ENCODE measurements at regions not wholly inside any gene's neighbourhood (a gene's known extent, or its start where the extent isn't known, plus 50 kb on each side); places are given as distances from the start of the nearest gene placed in this dataset.

DNA sequence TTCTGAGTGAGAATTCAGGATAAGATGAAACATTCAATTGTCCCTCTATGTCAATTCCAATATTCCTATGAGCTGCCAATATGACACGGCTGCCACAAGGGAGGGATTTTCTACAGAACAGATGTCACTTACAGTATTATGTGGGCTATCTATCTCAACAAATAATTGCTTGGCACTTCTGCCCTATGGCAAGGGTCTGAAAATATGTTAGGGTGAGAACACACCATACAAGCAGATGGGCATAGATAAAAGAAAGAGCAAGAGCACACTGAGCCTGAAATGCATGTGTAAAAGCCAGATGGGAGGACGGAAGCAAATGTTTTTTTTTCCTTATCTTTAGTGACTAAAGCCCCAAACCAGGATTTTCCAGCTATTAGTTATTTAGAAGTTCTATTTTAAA lies 70.1 kb upstream of the TFEC start:
- Histone ChIP-seq H3K4me1 (ENCODE audit: insufficient read depth, low read length, poor library complexity, severe bottlenecking) (no peaks in the 10 kb centered on the region), H3K79me2 (ENCODE audit: insufficient read depth, low read depth, low read length) (no peaks in the 10 kb centered on the region), H3K9me2 (ENCODE audit: insufficient read depth, low read length) (no peaks in the 10 kb centered on the region), H3K4me2 (ENCODE audit: low read length) (no peak overlapping the region), H3K27ac (ENCODE audit: low read depth, low read length, poor library complexity, severe bottlenecking) (no peak overlapping the region), H4K20me1 (ENCODE audit: insufficient read depth, low read length) (no peaks in the 10 kb centered on the region), H3K36me3 (ENCODE audit: insufficient read depth, low read length) (no peaks in the 10 kb centered on the region), H2AFZ (ENCODE audit: low read length) (no peak overlapping the region), H3K9me3 (ENCODE audit: low read length) (no peaks in the 10 kb centered on the region), H3K4me3 (ENCODE audit: low read depth, low read length, poor library complexity, severe bottlenecking) (no peak overlapping the region)
- TF ChIP-seq, protein P1, sequence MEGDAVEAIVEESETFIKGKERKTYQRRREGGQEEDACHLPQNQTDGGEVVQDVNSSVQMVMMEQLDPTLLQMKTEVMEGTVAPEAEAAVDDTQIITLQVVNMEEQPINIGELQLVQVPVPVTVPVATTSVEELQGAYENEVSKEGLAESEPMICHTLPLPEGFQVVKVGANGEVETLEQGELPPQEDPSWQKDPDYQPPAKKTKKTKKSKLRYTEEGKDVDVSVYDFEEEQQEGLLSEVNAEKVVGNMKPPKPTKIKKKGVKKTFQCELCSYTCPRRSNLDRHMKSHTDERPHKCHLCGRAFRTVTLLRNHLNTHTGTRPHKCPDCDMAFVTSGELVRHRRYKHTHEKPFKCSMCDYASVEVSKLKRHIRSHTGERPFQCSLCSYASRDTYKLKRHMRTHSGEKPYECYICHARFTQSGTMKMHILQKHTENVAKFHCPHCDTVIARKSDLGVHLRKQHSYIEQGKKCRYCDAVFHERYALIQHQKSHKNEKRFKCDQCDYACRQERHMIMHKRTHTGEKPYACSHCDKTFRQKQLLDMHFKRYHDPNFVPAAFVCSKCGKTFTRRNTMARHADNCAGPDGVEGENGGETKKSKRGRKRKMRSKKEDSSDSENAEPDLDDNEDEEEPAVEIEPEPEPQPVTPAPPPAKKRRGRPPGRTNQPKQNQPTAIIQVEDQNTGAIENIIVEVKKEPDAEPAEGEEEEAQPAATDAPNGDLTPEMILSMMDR (conservative IDR thresholded peaks at IDR 0.05; ENCODE audit: low read length): no peak
- no peak for TF ChIP-seq EZH2phosphoT487 (IDR thresholded peaks at IDR 0.05; ENCODE audit: borderline replicate concordance, low read depth, low read length)
- no peak for DNase-seq (ENCODE audit: low spot score)
- intact Hi-C loops (cut with micrococcal nuclease; ENCODE audit: unreplicated experiment): no loop called here
- ChIA-PET POLR2A (interaction anchor here (1.0 kb wide), 1 partner anchor 18 kb away, joined by 3 read pairs; no protein-coding TSS in a partner anchor), CTCF (ENCODE audit: unreplicated experiment) (no interaction called here)
- no TSS peak for BruUV-seq (replicated peaks)

DNA sequence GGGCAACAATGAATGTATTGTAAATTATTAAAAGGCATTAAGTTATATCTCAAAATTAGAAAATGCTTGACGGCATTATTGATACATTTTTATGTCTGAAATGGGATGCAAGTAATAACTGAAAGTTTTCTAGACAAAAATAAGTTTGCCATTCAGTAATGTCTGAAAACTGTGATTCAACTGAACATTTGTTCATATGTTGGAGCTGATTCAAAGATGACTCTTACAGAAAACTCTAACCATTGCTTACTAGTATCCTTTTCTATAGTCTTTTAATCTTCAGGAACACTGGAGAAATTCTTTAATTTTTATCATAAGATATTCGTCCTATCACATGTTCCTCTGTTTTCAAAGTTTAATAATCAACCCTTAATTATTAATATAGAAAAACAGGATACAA lies 71.1 kb upstream of the TFEC start:
- no peaks in the 10 kb centered on the region for H3K9me2 ChIP-seq (ENCODE audit: insufficient read depth, low read length)
- H3K79me2 ChIP-seq (ENCODE audit: insufficient read depth, low read depth, low read length): no peaks in the 10 kb centered on the region
- no peaks in the 10 kb centered on the region for H3K4me1 ChIP-seq (ENCODE audit: insufficient read depth, low read length, poor library complexity, severe bottlenecking)
- H3K27ac ChIP-seq (ENCODE audit: low read depth, low read length, poor library complexity, severe bottlenecking): no peak overlapping the region
- ChIA-PET POLR2A (interaction anchor here (0.7 kb wide), 1 partner anchor 1750 kb away, joined by 3 read pairs; no protein-coding TSS in a partner anchor), CTCF (ENCODE audit: unreplicated experiment) (no interaction called here)
- no peak overlapping the region for H3K4me3 ChIP-seq (ENCODE audit: low read depth, low read length, poor library complexity, severe bottlenecking)
- H4K20me1 ChIP-seq (ENCODE audit: insufficient read depth, low read length): no peaks in the 10 kb centered on the region
- no TSS peak for BruUV-seq (replicated peaks)
- H3K9me3 ChIP-seq (ENCODE audit: low read length): no peaks in the 10 kb centered on the region
- H3K36me3 ChIP-seq (ENCODE audit: insufficient read depth, low read length): no peaks in the 10 kb centered on the region
- TF ChIP-seq, protein P1 (conservative IDR thresholded peaks at IDR 0.05; ENCODE audit: low read length): no peak
- no peak for TF ChIP-seq EZH2phosphoT487 (IDR thresholded peaks at IDR 0.05; ENCODE audit: borderline replicate concordance, low read depth, low read length)
- H3K4me2 ChIP-seq (ENCODE audit: low read length): no peak overlapping the region
- intact Hi-C loops (cut with micrococcal nuclease; ENCODE audit: unreplicated experiment): no loop called here
- no peak for DNase-seq (ENCODE audit: low spot score)
- H2AFZ ChIP-seq (ENCODE audit: low read length): no peak overlapping the region

DNA sequence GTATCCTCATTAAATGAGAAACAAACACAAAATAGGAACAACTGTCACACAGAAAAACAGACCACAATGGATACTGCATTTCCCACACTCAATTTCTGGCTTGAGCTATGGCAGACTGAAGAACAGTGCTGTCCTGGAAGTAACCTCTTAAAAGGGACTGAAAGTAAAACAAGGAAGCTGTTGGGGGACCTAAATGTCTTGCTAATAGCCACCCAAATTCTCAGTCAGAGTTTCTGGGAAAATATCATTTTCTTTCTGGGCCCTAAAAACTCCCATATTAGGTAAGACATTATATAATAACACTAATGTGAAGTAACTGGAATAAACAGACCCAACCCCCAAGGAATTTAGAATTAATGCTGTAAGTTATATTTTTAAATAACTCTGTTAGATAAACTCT lies 80.9 kb upstream of the TFEC start:
- H2AFZ ChIP-seq (ENCODE audit: low read length): no peak overlapping the region
- H3K9me3 ChIP-seq (ENCODE audit: low read length): no peaks in the 10 kb centered on the region
- no peaks in the 10 kb centered on the region for H3K36me3 ChIP-seq (ENCODE audit: insufficient read depth, low read length)
- no TSS peak for BruUV-seq (replicated peaks)
- DNase-seq (ENCODE audit: low spot score): no peak
- no peaks in the 10 kb centered on the region for H3K4me1 ChIP-seq (ENCODE audit: insufficient read depth, low read length, poor library complexity, severe bottlenecking)
- H3K79me2 ChIP-seq (ENCODE audit: insufficient read depth, low read depth, low read length): no peaks in the 10 kb centered on the region
- ChIA-PET POLR2A (interaction anchor here (0.6 kb wide), 1 partner anchor 25 kb away, joined by 3 read pairs; no protein-coding TSS in a partner anchor), CTCF (ENCODE audit: unreplicated experiment) (no interaction called here)
- no peaks in the 10 kb centered on the region for H3K9me2 ChIP-seq (ENCODE audit: insufficient read depth, low read length)
- H3K4me2 ChIP-seq (ENCODE audit: low read length): no peak overlapping the region
- no peaks in the 10 kb centered on the region for H4K20me1 ChIP-seq (ENCODE audit: insufficient read depth, low read length)
- TF ChIP-seq EZH2phosphoT487 (IDR thresholded peaks at IDR 0.05; ENCODE audit: borderline replicate concordance, low read depth, low read length): no peak
- TF ChIP-seq, protein P1 (conservative IDR thresholded peaks at IDR 0.05; ENCODE audit: low read length): no peak
- intact Hi-C loops (cut with micrococcal nuclease; ENCODE audit: unreplicated experiment): no loop called here
- no peak overlapping the region for H3K4me3 ChIP-seq (ENCODE audit: low read depth, low read length, poor library complexity, severe bottlenecking)
- no peak overlapping the region for H3K27ac ChIP-seq (ENCODE audit: low read depth, low read length, poor library complexity, severe bottlenecking)

All from OCI-LY7 (cell line).